ENCODE measurements at regions not wholly inside any gene's neighbourhood (a gene's known extent, or its start where the extent isn't known, plus 50 kb on each side); places are given as distances from the start of the nearest gene placed in this dataset.

DNA sequence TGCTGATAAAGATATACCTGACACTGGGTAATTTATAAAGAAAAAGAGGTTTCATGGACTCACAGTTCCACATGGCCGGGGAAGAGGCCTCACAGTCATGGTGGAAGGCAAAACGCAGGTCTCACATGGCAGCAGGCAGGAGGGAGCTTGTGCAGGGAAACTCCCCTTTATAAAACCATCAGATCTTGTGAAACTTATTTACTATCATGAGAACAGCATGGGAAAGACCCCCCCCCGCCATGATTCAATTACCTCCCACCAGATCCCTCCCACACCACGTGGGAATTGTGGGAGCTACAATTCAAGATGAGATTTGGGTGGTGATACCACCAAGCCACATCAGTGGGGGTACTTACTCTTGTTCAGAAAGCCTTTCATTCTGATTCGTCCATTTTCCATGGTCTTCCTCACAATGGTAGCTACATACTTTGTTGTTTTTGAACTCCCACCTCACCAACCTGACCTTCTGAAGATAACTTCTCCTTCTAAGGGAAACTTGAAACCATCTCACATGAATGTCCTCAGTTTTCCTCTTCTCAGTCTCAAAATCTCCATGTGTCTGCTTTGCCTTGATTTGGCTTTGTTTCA, 275.6 kb upstream of the PROK2 start:
- WGBS (ENCODE audit: extremely low coverage, insufficient read length, low lambda C conversion rate): no CpG with 5 or more reads among the region's 5 CpGs

More for the DNA sequence above, 275.6 kb upstream of the PROK2 start:
- no peak overlapping the region for H4K5ac ChIP-seq (ENCODE audit: insufficient read length, low read depth, low read length)
- Mint-ChIP-seq H3K4me3 (no peak overlapping the region), H3K9me3 (peaks cover 12 to 15% of the 10 kb centered on the region in 2 experiments), H3K36me3 (ENCODE audit: insufficient read depth in 1 of 3, low read depth in 3 of 3) (peaks cover 2 to 18% (median 14%) of the 10 kb centered on the region in 3 experiments; a peak in 4 of 7 replicates), H3K27ac (no peak overlapping the region), H3K27me3 (ENCODE audit: low read depth) (no peaks in the 10 kb centered on the region), H3K4me1 (no peaks in the 10 kb centered on the region)
- no peaks in the 10 kb centered on the region for H3K4me1 ChIP-seq (ENCODE audit: insufficient read depth, low read length)
- H2AK5ac ChIP-seq (ENCODE audit: insufficient read length, low read length): no peak overlapping the region
- no peak overlapping the region for H2BK5ac ChIP-seq (ENCODE audit: insufficient read length, low read length)
- H3K9me3 ChIP-seq (ENCODE audit: control insufficient read depth, low read depth, low read length): no peaks in the 10 kb centered on the region
- H3K27me3 ChIP-seq (ENCODE audit: insufficient read depth, low read length): no peaks in the 10 kb centered on the region
- no peak overlapping the region for H3K27ac ChIP-seq (ENCODE audit: insufficient read length, low read depth, low read length)
- H2BK20ac ChIP-seq (ENCODE audit: low read depth, low read length, poor library complexity, severe bottlenecking): no peak overlapping the region
- no peaks in the 10 kb centered on the region for H3K79me1 ChIP-seq (ENCODE audit: insufficient read depth, low read depth, low read length, poor library complexity, severe bottlenecking)
- H3K79me2 ChIP-seq (ENCODE audit: insufficient read depth, low read length): no peaks in the 10 kb centered on the region
- H2BK120ac ChIP-seq (ENCODE audit: low read depth, low read length, poor library complexity, severe bottlenecking): no peak overlapping the region
- DNase-seq: no peak
- H3K56ac ChIP-seq (ENCODE audit: insufficient read length, low read depth, low read length): no peak overlapping the region
- no peaks in the 10 kb centered on the region for H4K20me1 ChIP-seq (ENCODE audit: control insufficient read depth, insufficient read depth, insufficient read length)
- no peak overlapping the region for H4K91ac ChIP-seq (ENCODE audit: insufficient read length, low read depth, low read length)
- no peak overlapping the region for H3K23ac ChIP-seq (ENCODE audit: insufficient read length, low read depth, low read length)
- no peak overlapping the region for H3K18ac ChIP-seq (ENCODE audit: insufficient read length, low read depth, low read length)
- H3K4me2 ChIP-seq (ENCODE audit: insufficient read depth, insufficient read length, low read length): no peak overlapping the region
- TF ChIP-seq, protein P1, sequence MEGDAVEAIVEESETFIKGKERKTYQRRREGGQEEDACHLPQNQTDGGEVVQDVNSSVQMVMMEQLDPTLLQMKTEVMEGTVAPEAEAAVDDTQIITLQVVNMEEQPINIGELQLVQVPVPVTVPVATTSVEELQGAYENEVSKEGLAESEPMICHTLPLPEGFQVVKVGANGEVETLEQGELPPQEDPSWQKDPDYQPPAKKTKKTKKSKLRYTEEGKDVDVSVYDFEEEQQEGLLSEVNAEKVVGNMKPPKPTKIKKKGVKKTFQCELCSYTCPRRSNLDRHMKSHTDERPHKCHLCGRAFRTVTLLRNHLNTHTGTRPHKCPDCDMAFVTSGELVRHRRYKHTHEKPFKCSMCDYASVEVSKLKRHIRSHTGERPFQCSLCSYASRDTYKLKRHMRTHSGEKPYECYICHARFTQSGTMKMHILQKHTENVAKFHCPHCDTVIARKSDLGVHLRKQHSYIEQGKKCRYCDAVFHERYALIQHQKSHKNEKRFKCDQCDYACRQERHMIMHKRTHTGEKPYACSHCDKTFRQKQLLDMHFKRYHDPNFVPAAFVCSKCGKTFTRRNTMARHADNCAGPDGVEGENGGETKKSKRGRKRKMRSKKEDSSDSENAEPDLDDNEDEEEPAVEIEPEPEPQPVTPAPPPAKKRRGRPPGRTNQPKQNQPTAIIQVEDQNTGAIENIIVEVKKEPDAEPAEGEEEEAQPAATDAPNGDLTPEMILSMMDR (conservative IDR thresholded peaks at IDR 0.05): no peak
- H2BK12ac ChIP-seq (ENCODE audit: insufficient read length, low read depth, low read length): no peak overlapping the region
- no peak overlapping the region for H3K4ac ChIP-seq (ENCODE audit: low read depth, low read length)
- H3K23me2 ChIP-seq (ENCODE audit: insufficient read length, low read depth, low read length, poor library complexity, severe bottlenecking): no peaks in the 10 kb centered on the region
- no peak overlapping the region for H2AFZ ChIP-seq (ENCODE audit: low read length)
- H4K8ac ChIP-seq (replicated peaks; ENCODE audit: insufficient read length, low read depth, low read length): no peak overlapping the region
- no peak overlapping the region for H3K9ac ChIP-seq (ENCODE audit: extremely low read depth, insufficient read length, low read length)
- H2BK15ac ChIP-seq (ENCODE audit: low read depth, low read length): no peak overlapping the region
- H3T11ph ChIP-seq (ENCODE audit: low read length): no peak overlapping the region
- H3K14ac ChIP-seq (ENCODE audit: insufficient read depth, low read length): no peak overlapping the region

Data from H9 (cell line).